ENCODE measurements at regions not wholly inside any gene's neighbourhood (a gene's known extent, or its start where the extent isn't known, plus 50 kb on each side); places are given as distances from the start of the nearest gene placed in this dataset.
A peak's percentile ranks its signal among the peaks of the same experiment; 100 is the strongest.

DNA sequence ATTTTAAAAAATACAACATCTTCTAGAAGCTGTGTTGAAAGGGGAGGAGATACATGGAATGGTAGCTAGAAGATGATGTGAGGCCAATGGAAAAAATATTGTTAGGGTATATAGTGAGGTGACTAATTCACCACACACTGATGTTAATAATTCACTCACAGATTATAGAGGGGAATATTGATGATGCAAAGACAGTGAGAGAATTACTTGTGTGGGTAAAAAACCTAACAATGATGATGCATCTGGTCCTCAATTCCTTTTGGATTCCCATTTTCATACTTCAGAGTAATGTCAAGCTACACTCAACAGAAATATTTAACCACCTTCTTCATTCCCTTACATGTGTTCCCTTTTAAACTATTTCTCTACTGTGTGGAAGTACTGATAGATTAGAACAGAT, 169.5 kb upstream of the DPYD start:
- no peak overlapping the region for H3K4me3 ChIP-seq (ENCODE audit: low read depth, low read length)
- ChIA-PET CTCF (interaction anchor here (1.5 kb wide), 1 partner anchor 378 kb away, joined by 6 read pairs; no protein-coding TSS in a partner anchor), POLR2A (no interaction called here)
- DNase-seq (ENCODE audit: low read depth, low spot score): peak; percentile 11
- TF ChIP-seq, protein P1, sequence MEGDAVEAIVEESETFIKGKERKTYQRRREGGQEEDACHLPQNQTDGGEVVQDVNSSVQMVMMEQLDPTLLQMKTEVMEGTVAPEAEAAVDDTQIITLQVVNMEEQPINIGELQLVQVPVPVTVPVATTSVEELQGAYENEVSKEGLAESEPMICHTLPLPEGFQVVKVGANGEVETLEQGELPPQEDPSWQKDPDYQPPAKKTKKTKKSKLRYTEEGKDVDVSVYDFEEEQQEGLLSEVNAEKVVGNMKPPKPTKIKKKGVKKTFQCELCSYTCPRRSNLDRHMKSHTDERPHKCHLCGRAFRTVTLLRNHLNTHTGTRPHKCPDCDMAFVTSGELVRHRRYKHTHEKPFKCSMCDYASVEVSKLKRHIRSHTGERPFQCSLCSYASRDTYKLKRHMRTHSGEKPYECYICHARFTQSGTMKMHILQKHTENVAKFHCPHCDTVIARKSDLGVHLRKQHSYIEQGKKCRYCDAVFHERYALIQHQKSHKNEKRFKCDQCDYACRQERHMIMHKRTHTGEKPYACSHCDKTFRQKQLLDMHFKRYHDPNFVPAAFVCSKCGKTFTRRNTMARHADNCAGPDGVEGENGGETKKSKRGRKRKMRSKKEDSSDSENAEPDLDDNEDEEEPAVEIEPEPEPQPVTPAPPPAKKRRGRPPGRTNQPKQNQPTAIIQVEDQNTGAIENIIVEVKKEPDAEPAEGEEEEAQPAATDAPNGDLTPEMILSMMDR (IDR thresholded peaks at IDR 0.05; ENCODE audit: low read depth, low read length): no peak
- no peaks in the 10 kb centered on the region for H3K9me3 ChIP-seq (ENCODE audit: control insufficient read depth, insufficient read depth, low read length)
- H3K27me3 ChIP-seq (ENCODE audit: control insufficient read depth, insufficient read depth, low read length): no peaks in the 10 kb centered on the region
- H3K27ac ChIP-seq (ENCODE audit: low read depth, low read length): no peak overlapping the region

DNA sequence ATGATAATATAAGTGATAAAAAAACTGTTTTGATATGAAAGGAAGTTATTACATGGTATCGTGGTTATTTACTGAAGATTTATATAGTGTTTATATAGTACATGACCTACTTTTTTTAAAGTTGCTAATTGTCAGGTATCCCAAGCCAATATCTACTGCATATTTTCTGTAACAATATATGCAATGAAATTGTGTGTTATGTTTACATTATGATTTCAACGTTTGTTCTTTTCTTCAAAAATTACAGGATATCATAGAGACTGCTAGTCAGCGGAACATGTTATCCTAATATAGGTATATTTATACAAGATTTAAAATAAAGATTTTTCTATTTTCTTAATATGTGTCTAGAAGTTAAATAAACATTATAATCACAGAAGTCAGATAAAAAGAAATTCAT, 167.5 kb upstream of the DPYD start:
- TF ChIP-seq, protein P1 (IDR thresholded peaks at IDR 0.05; ENCODE audit: low read depth, low read length): no peak
- ChIA-PET POLR2A (no interaction called here), CTCF (no interaction called here)
- Histone ChIP-seq H3K27me3 (ENCODE audit: control insufficient read depth, insufficient read depth, low read length) (no peaks in the 10 kb centered on the region), H3K9me3 (ENCODE audit: control insufficient read depth, insufficient read depth, low read length) (no peaks in the 10 kb centered on the region), H3K4me3 (ENCODE audit: low read depth, low read length) (no peak overlapping the region; the same call in 1 of the 2 replicates), H3K27ac (ENCODE audit: low read depth, low read length) (no peak overlapping the region)
- DNase-seq (ENCODE audit: low read depth, low spot score): no peak

DNA sequence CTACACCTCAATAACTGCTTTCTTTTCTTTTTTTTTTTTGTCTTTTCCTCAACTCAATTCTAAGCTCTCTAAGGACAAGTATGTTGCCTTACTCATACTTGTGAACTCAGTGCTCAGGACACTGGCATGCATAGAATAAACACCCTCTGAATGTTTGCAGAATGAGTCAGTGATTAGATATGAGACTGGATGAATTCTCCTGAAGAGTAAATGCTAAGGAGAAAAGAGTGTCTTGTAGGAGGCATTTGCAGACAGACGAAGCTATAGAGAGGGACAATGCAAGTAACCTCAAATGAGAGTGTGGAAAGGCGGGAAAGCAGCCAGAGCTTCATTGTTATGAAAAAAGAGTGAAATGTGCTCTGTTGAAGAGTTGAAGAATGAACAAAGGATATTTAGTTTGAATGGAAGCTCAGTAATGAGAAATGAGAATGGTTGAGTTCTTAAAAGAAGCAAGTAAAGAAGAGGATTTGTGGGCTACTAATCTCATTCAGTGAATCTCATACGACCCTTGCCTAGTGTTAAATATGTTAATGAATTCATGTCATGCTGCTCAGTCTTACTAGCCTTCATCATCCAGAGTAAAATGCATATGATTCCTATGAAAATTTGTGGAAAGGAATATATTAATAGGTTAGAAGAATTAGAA, 166.1 kb upstream of the DPYD start:
- TF ChIP-seq, protein P1 (IDR thresholded peaks at IDR 0.05; ENCODE audit: low read depth, low read length): no peak
- H3K4me3 ChIP-seq (ENCODE audit: low read depth, low read length): peak overlapping the region; percentile 10
- DNase-seq (ENCODE audit: low read depth, low spot score): peak; percentile 92
- CTCF ChIA-PET: interaction anchor here (0.6 to 1.3 kb wide), 4 partner anchors 26 to 381 kb away, joined by 3 to 5 read pairs (median 3); no protein-coding TSS in a partner anchor
- peak overlapping the region; percentile 72 for H3K27ac ChIP-seq (ENCODE audit: low read depth, low read length)
- H3K27me3 ChIP-seq (ENCODE audit: control insufficient read depth, insufficient read depth, low read length): no peaks in the 10 kb centered on the region
- POLR2A ChIA-PET: interaction anchor here (0.5 to 0.9 kb wide), 4 partner anchors 18 to 256 kb away, joined by 3 to 4 read pairs (median 4); no protein-coding TSS in a partner anchor
- no peaks in the 10 kb centered on the region for H3K9me3 ChIP-seq (ENCODE audit: control insufficient read depth, insufficient read depth, low read length)

DNA sequence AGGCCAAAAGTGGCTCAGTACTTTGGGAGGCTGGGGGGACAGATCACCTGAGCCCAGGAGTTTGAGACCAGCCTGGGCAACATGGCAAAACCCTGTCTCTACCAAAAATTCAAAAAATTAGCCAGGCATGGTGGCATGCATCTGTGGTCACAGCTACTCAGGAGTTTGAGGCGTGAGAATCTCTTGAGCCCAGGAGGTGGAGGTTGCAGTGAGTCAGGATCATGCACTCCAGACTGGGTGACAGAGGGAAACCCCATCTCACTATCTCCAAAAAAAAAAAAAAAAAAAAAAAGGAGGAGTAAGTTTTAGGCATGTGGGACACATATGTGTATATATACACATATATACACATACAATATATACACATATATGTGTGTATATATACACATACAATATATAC, 165.3 kb upstream of the DPYD start:
- H3K27ac ChIP-seq (ENCODE audit: low read depth, low read length): peak overlapping the region; percentile 84
- H3K4me3 ChIP-seq (ENCODE audit: low read depth, low read length): no peak overlapping the region
- H3K9me3 ChIP-seq (ENCODE audit: control insufficient read depth, insufficient read depth, low read length): no peaks in the 10 kb centered on the region
- H3K27me3 ChIP-seq (ENCODE audit: control insufficient read depth, insufficient read depth, low read length): no peaks in the 10 kb centered on the region
- TF ChIP-seq, protein P1 (IDR thresholded peaks at IDR 0.05; ENCODE audit: low read depth, low read length): no peak
- ChIA-PET POLR2A (interaction anchor here (0.6 to 0.9 kb wide), 5 partner anchors 9 to 238 kb away, joined by 3 to 8 read pairs (median 4); no protein-coding TSS in a partner anchor), CTCF (interaction anchor here (0.6 to 1.3 kb wide), 3 partner anchors 32 to 382 kb away, joined by 3 read pairs; no protein-coding TSS in a partner anchor)
- DNase-seq (ENCODE audit: low read depth, low spot score): peak; percentile 49

DNA sequence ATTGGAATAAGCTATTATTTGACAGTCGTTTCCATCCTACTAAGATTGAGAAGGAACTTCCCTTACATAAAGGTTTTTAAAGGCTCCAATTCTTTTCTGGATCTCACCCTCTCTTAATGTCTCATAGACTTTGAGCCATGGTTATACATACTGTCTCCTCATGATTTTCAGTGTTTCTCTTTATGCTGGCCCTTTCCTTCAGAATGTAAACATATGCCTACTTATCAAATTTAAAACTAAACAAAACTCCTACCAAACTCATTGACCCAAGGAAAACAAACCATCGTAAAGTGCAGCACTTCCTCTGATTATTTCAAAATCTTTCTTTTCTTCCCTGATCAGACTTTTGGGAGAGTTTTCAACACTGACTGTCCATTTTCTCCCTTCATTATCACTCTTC, 163.4 kb upstream of the DPYD start:
- TF ChIP-seq, protein P1 (IDR thresholded peaks at IDR 0.05; ENCODE audit: low read depth, low read length): no peak
- H3K9me3 ChIP-seq (ENCODE audit: control insufficient read depth, insufficient read depth, low read length): no peaks in the 10 kb centered on the region
- DNase-seq (ENCODE audit: low read depth, low spot score): no peak
- peak overlapping the region; percentile 71 for H3K27ac ChIP-seq (ENCODE audit: low read depth, low read length)
- CTCF ChIA-PET: no interaction called here
- no peaks in the 10 kb centered on the region for H3K27me3 ChIP-seq (ENCODE audit: control insufficient read depth, insufficient read depth, low read length)
- POLR2A ChIA-PET: no interaction called here
- H3K4me3 ChIP-seq (ENCODE audit: low read depth, low read length): no peak overlapping the region
